ENCODE measurements at regions not wholly inside any gene's neighbourhood (a gene's known extent, or its start where the extent isn't known, plus 50 kb on each side); places are given as distances from the start of the nearest gene placed in this dataset.

DNA sequence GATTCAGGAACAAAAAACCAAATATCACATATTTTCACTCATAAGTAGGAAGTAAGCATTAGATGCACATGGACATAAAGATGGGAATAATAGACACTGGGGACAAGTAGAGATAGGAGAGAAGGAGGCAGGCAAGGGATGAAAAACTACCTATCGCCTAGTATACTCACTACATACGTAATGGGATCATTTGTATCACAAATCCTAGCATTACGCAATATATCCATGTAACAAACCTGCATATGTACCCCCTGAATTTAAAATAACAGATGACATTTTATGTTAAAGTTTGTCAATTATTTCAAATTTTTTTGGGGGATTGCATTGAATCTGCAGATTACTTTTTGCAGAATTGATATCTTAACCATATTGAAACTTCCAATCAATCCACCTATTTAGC, 660.5 kb upstream of the MAN1A1 start:
- POLR2A ChIA-PET (ENCODE audit: partially characterized antibody): no interaction called here
- FAIRE-seq (no peak), DNase-seq (ENCODE audit: low read depth in 1 of 2, low spot score in 2 of 2) (no peak)
- H2BK5ac ChIP-seq (ENCODE audit: low read depth, low read length): no peak overlapping the region
- no peak overlapping the region for H3K4me3 ChIP-seq (ENCODE audit: extremely low read depth in 1 of 4, insufficient read depth in 2 of 4, low read depth in 3 of 4, low read length in 4 of 4)
- no peak overlapping the region for H4K8ac ChIP-seq (ENCODE audit: extremely low read depth, insufficient read depth, low read length)
- no peaks in the 10 kb centered on the region for H3K36me3 ChIP-seq (ENCODE audit: control insufficient read depth in 2 of 4, insufficient read depth in 4 of 4, low read length in 3 of 4)
- H4K5ac ChIP-seq (ENCODE audit: insufficient read length, low read depth, low read length): no peak overlapping the region
- no peaks in the 10 kb centered on the region for H3K79me2 ChIP-seq (ENCODE audit: control insufficient read depth in 1 of 2, insufficient read depth in 2 of 2, low read length in 2 of 2)
- no peak overlapping the region for H2BK20ac ChIP-seq (ENCODE audit: low read length)
- H3K23ac ChIP-seq (ENCODE audit: insufficient read length): no peak overlapping the region
- WGBS, 2 experiments (ENCODE audit: extremely low coverage in 1 of 2, insufficient coverage in 1 of 2, insufficient read length in 1 of 2, insufficient replicate concordance in 2 of 2, low coverage in 1 of 2, low lambda C conversion rate in 2 of 2, missing lambda C conversion rate in 1 of 2): 94% methylated on average over 3 of the region's 3 CpGs; no CpG with 5 or more reads in 1 of the 2 experiments
- no peak overlapping the region for H4K91ac ChIP-seq (replicated peaks; ENCODE audit: insufficient read length, low read length)
- H3K9me3 ChIP-seq (ENCODE audit: insufficient read depth in 2 of 2, low read depth in 1 of 2, low read length in 1 of 2): no peaks in the 10 kb centered on the region
- no peak overlapping the region for H3K14ac ChIP-seq (ENCODE audit: insufficient read length)
- H3K4me1 ChIP-seq (replicated peaks in 1 of 4; ENCODE audit: control insufficient read depth in 3 of 4, insufficient read depth in 4 of 4, low read length in 3 of 4): no peaks in the 10 kb centered on the region
- H2BK12ac ChIP-seq (ENCODE audit: low read depth, low read length): no peak overlapping the region
- no peaks in the 10 kb centered on the region for H4K20me1 ChIP-seq (replicated peaks in 1 of 2; ENCODE audit: control insufficient read depth in 1 of 2, insufficient read depth in 2 of 2, low read length in 2 of 2)
- no peak overlapping the region for H2AK5ac ChIP-seq (ENCODE audit: low read depth, low read length)
- no peak overlapping the region for H3K9ac ChIP-seq (replicated peaks in 1 of 4; ENCODE audit: extremely low read depth in 1 of 4, low read depth in 3 of 4, low read length in 3 of 4)
- no peak overlapping the region for H3K27ac ChIP-seq (ENCODE audit: low read depth, low read length)
- no peak overlapping the region for H2BK15ac ChIP-seq (ENCODE audit: low read length)
- CTCF ChIA-PET (ENCODE audit: partially characterized antibody): no interaction called here
- H3K56ac ChIP-seq (replicated peaks; ENCODE audit: insufficient read length, low read depth, low read length): no peak overlapping the region
- H3K79me1 ChIP-seq (ENCODE audit: low read depth, low read length): no peaks in the 10 kb centered on the region
- H2AFZ ChIP-seq (ENCODE audit: low read length): no peak overlapping the region
- no peak overlapping the region for H3K4me2 ChIP-seq (ENCODE audit: insufficient read depth in 1 of 2, low read depth in 2 of 2, low read length in 2 of 2)
- no peaks in the 10 kb centered on the region for H3K27me3 ChIP-seq (replicated peaks in 1 of 4; ENCODE audit: control insufficient read depth in 3 of 4, extremely low read depth in 1 of 4, insufficient read depth in 3 of 4, low read length in 3 of 4)
- H3K4ac ChIP-seq (replicated peaks; ENCODE audit: insufficient read length, low read depth, low read length): no peak overlapping the region
- TF ChIP-seq JUND (IDR thresholded peaks at IDR 0.05; ENCODE audit: low read length): no peak
- H2BK120ac ChIP-seq (replicated peaks; ENCODE audit: low read depth, low read length): no peak overlapping the region
- H3K18ac ChIP-seq (ENCODE audit: extremely low read depth, low read length): no peak overlapping the region
- H3K23me2 ChIP-seq (ENCODE audit: low read depth, low read length): no peaks in the 10 kb centered on the region
